GM19395 (cell line): ENCODE measurements at regions not wholly inside any gene's neighbourhood (a gene's known extent, or its start where the extent isn't known, plus 50 kb on each side); places are given as distances from the start of the nearest gene placed in this dataset.
"Not testable (repeated sequence)": the region's sequence is repeated elsewhere in the genome, so short reads cannot be mapped to it uniquely, and the experiment has no call there.

Experiments
- ATAC-seq: cut with Tn5 transposase; IDR thresholded peaks from one replicate; pipeline ENCODE4 v1.9.1; 2021; ENCODE audit warnings: mild to moderate bottlenecking, moderate library complexity; ENCODE audit not compliant: unreplicated experiment

GRCh38 chr3:66552846-66553245, 52.0 kb upstream of the LRIG1 start:
- no peak for ATAC-seq

- ATAC-seq: no peak
Measured at GRCh38 chr3:66553441-66554113, 52.8 kb upstream of the LRIG1 start.

- ATAC-seq: no peak
Measured at GRCh38 chr3:66554178-66554577, 53.4 kb upstream of the LRIG1 start.

GRCh38 chr3:66555214-66555844, 54.5 kb upstream of the LRIG1 start:
- ATAC-seq: no peak

GRCh38 chr3:66557170-66557569, 56.3 kb upstream of the LRIG1 start:
- no peak for ATAC-seq

- ATAC-seq: not testable (repeated sequence)
Measured at GRCh38 chr3:66559924-66560323, 59.1 kb upstream of the LRIG1 start.

GRCh38 chr3:66561367-66561766, 60.5 kb upstream of the LRIG1 start:
- no peak for ATAC-seq

- ATAC-seq: no peak
Measured at GRCh38 chr3:66565301-66565700, 64.5 kb upstream of the LRIG1 start.

GRCh38 chr3:66567077-66567476, 66.3 kb upstream of the LRIG1 start:
- ATAC-seq: no peak

GRCh38 chr3:66572090-66572675, 71.4 kb upstream of the LRIG1 start:
- ATAC-seq: no peak

GRCh38 chr3:66572938-66573710, 72.3 kb upstream of the LRIG1 start:
- peak; percentile 65 for ATAC-seq

- no peak for ATAC-seq
Measured at GRCh38 chr3:66574091-66574490, 73.3 kb upstream of the LRIG1 start.

GRCh38 chr3:66577426-66578203, 76.8 kb upstream of the LRIG1 start:
- ATAC-seq: no peak

- no peak for ATAC-seq
Measured at GRCh38 chr3:66581256-66581655, 80.4 kb upstream of the LRIG1 start.

- ATAC-seq: peak; percentile 97
Measured at GRCh38 chr3:66582721-66583423, 82.0 kb upstream of the LRIG1 start.

- no peak for ATAC-seq
Measured at GRCh38 chr3:66583424-66584040, 82.7 kb upstream of the LRIG1 start.

GRCh38 chr3:66585520-66586095, 84.8 kb upstream of the LRIG1 start:
- no peak for ATAC-seq

- no peak for ATAC-seq
Measured at GRCh38 chr3:66586853-66587252, 86.0 kb upstream of the LRIG1 start.

- ATAC-seq: no peak
Measured at GRCh38 chr3:66588340-66588847, 87.6 kb upstream of the LRIG1 start.
